ENCODE measurements at regions not wholly inside any gene's neighbourhood (a gene's known extent, or its start where the extent isn't known, plus 50 kb on each side); places are given as distances from the start of the nearest gene placed in this dataset.

GRCh38 chr1:22319608-22320007 is 132.0 kb upstream of the ZBTB40 start:
- Histone ChIP-seq H3K56ac (replicated peaks; ENCODE audit: insufficient read length, low read depth, low read length) (no peak overlapping the region), H2BK12ac (ENCODE audit: low read depth, low read length) (no peak overlapping the region), H3K79me1 (ENCODE audit: low read depth, low read length) (no peaks in the 10 kb centered on the region), H2BK5ac (ENCODE audit: low read depth, low read length) (no peak overlapping the region), H3K4me2 (ENCODE audit: insufficient read depth in 1 of 2, low read depth in 2 of 2, low read length in 2 of 2) (no peak overlapping the region), H3K27ac (ENCODE audit: low read depth, low read length) (no peak overlapping the region), H4K8ac (ENCODE audit: extremely low read depth, insufficient read depth, low read length) (no peak overlapping the region), H3K23me2 (ENCODE audit: low read depth, low read length) (no peaks in the 10 kb centered on the region), H3K4me3 (ENCODE audit: extremely low read depth in 1 of 4, insufficient read depth in 2 of 4, low read depth in 3 of 4, low read length in 4 of 4) (no peak overlapping the region), H4K5ac (ENCODE audit: insufficient read length, low read depth, low read length) (no peak overlapping the region), H3K14ac (ENCODE audit: insufficient read length) (no peak overlapping the region), H3K27me3 (replicated peaks in 1 of 4; ENCODE audit: control insufficient read depth in 3 of 4, extremely low read depth in 1 of 4, insufficient read depth in 3 of 4, low read length in 3 of 4) (peaks cover 0 to 4% (median 0%) of the 10 kb centered on the region in 4 experiments; a peak in 2 of 7 replicates), H2BK15ac (ENCODE audit: low read length) (no peak overlapping the region), H3K79me2 (ENCODE audit: control insufficient read depth in 1 of 2, insufficient read depth in 2 of 2, low read length in 2 of 2) (no peaks in the 10 kb centered on the region), H2AK5ac (ENCODE audit: low read depth, low read length) (no peak overlapping the region; the same call in 1 of the 2 replicates), H4K20me1 (replicated peaks in 1 of 2; ENCODE audit: control insufficient read depth in 1 of 2, insufficient read depth in 2 of 2, low read length in 2 of 2) (no peaks in the 10 kb centered on the region), H2AFZ (ENCODE audit: low read length) (no peak overlapping the region), H4K91ac (replicated peaks; ENCODE audit: insufficient read length, low read length) (no peak overlapping the region), H3K18ac (ENCODE audit: extremely low read depth, low read length) (no peak overlapping the region; the same call in 1 of the 2 replicates), H3K9ac (replicated peaks in 1 of 4; ENCODE audit: extremely low read depth in 1 of 4, low read depth in 3 of 4, low read length in 3 of 4) (no peak overlapping the region), H3K4ac (replicated peaks; ENCODE audit: insufficient read length, low read depth, low read length) (no peak overlapping the region), H3K4me1 (replicated peaks in 1 of 4; ENCODE audit: control insufficient read depth in 3 of 4, insufficient read depth in 4 of 4, low read length in 3 of 4) (peaks cover 7 to 35% (median 23%) of the 10 kb centered on the region in 4 experiments), H3K36me3 (ENCODE audit: control insufficient read depth in 2 of 4, insufficient read depth in 4 of 4, low read length in 3 of 4) (no peaks in the 10 kb centered on the region), H3K23ac (ENCODE audit: insufficient read length) (no peak overlapping the region), H3K9me3 (ENCODE audit: insufficient read depth in 2 of 2, low read depth in 1 of 2, low read length in 1 of 2) (no peaks in the 10 kb centered on the region), H2BK20ac (ENCODE audit: low read length) (no peak overlapping the region), H2BK120ac (replicated peaks; ENCODE audit: low read depth, low read length) (peak overlapping the region; percentile 72)
- ChIA-PET POLR2A (ENCODE audit: partially characterized antibody) (no interaction called here), CTCF (ENCODE audit: partially characterized antibody) (interaction anchor here (0.7 to 1.8 kb wide), 9 partner anchors 9 to 186 kb away, joined by 3 to 5 read pairs (median 4); no protein-coding TSS in a partner anchor)
- DNase-seq (ENCODE audit: low read depth in 1 of 2, low spot score in 2 of 2) (peak in 1 of 2 experiments; percentile 42), FAIRE-seq (no peak)
- 90% methylated on average over 3 of the region's 5 CpGs; no CpG with 5 or more reads in 1 of the 2 experiments for WGBS, 2 experiments (ENCODE audit: extremely low coverage in 1 of 2, insufficient coverage in 1 of 2, insufficient read length in 1 of 2, insufficient replicate concordance in 2 of 2, low coverage in 1 of 2, low lambda C conversion rate in 2 of 2, missing lambda C conversion rate in 1 of 2)
- no peak for TF ChIP-seq SRF (IDR thresholded peaks at IDR 0.05; ENCODE audit: low read depth, low read length)

Data from H1 (cell line).